ENCODE measurements at regions not wholly inside any gene's neighbourhood (a gene's known extent, or its start where the extent isn't known, plus 50 kb on each side); places are given as distances from the start of the nearest gene placed in this dataset.

DNA sequence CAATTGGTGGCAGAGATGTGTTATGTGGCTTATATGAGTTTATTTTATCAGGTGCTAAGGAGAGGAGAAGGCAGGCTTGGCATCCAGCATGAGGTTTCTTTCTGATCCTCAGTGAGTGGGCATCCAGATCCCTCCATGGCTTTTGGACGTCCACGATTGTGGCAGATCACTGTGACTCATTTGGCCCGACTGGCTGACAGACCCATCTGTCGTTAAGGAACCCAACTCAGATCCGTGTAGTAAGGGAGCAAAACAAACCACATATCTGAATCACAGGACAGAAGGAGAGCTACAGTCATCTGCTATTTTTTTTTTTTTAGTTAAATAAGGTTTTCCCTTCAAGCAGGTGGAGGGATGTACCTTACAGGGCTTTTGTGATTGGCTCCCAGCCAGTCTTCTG is 197.0 kb upstream of the KCNH8 start:
- Histone ChIP-seq H4K91ac (ENCODE audit: insufficient read depth, low read depth, low read length) (no peak overlapping the region), H3K56ac (ENCODE audit: extremely low read depth, insufficient read depth, low read length) (no peak overlapping the region), H2AK5ac (ENCODE audit: low read depth, low read length) (no peak overlapping the region), H2BK15ac (ENCODE audit: low read depth, low read length) (no peak overlapping the region), H3K9me3 (ENCODE audit: control insufficient read depth, insufficient read depth, low read length) (peaks cover 8% of the 10 kb centered on the region), H3K79me1 (ENCODE audit: low read depth in 1 of 2, low read length in 2 of 2) (no peaks in the 10 kb centered on the region), H2BK120ac (ENCODE audit: low read depth, low read length) (no peak overlapping the region), H2AK9ac (replicated peaks; ENCODE audit: low read depth, low read length, poor library complexity) (no peak overlapping the region), H3K4me1 (ENCODE audit: control insufficient read depth, insufficient read depth, low read length) (no peaks in the 10 kb centered on the region), H3K18ac (ENCODE audit: low read depth, low read length) (no peak overlapping the region), H3K36me3 (ENCODE audit: control insufficient read depth, insufficient read depth, low read length) (no peaks in the 10 kb centered on the region), H4K5ac (ENCODE audit: low read depth, low read length) (no peak overlapping the region), H4K20me1 (ENCODE audit: insufficient read depth, low read length) (no peaks in the 10 kb centered on the region), H3K23ac (ENCODE audit: low read depth, low read length) (no peak overlapping the region), H3K27ac (ENCODE audit: insufficient read depth, low read length) (no peak overlapping the region), H3K4me3 (ENCODE audit: insufficient read depth, low read depth, low read length) (no peak overlapping the region), H3K4me2 (ENCODE audit: low read depth, low read length) (no peak overlapping the region), H3K9me1 (ENCODE audit: insufficient read depth, low read length) (no peaks in the 10 kb centered on the region), H3K27me3 (ENCODE audit: control insufficient read depth, insufficient read depth, low read length) (no peaks in the 10 kb centered on the region), H3K14ac (replicated peaks; ENCODE audit: low read depth, low read length) (no peak overlapping the region), H2AFZ (replicated peaks; ENCODE audit: low read length, poor library complexity) (no peak overlapping the region), H2BK20ac (ENCODE audit: low read depth, low read length) (no peak overlapping the region), H4K8ac (ENCODE audit: low read depth in 2 of 2, low read length in 2 of 2) (no peak overlapping the region), H3K9ac (ENCODE audit: low read depth, low read length) (no peak overlapping the region), H2BK5ac (ENCODE audit: low read depth, low read length, poor library complexity, severe bottlenecking) (no peak overlapping the region), H3K4ac (ENCODE audit: low read depth, low read length) (no peak overlapping the region)
- ChIA-PET CTCF (interaction anchor here (0.6 kb wide), 1 partner anchor 221 kb away, joined by 3 read pairs; no protein-coding TSS in a partner anchor), POLR2A (ENCODE audit: unreplicated experiment) (no interaction called here)
- no CpG with 5 or more reads among the region's 5 CpGs for WGBS, 2 experiments (ENCODE audit: extremely low coverage in 2 of 2, insufficient read length in 1 of 2)
- in situ Hi-C loops (cut with MboI; ENCODE audit: low sequenced_read_pairs) (no loop called here), dilution Hi-C loops (cut with HindIII; ENCODE audit: low sequenced_read_pairs, unreplicated experiment) (no loop called here), intact Hi-C loops (cut with micrococcal nuclease) (no loop called here)
- TF ChIP-seq, protein P1, sequence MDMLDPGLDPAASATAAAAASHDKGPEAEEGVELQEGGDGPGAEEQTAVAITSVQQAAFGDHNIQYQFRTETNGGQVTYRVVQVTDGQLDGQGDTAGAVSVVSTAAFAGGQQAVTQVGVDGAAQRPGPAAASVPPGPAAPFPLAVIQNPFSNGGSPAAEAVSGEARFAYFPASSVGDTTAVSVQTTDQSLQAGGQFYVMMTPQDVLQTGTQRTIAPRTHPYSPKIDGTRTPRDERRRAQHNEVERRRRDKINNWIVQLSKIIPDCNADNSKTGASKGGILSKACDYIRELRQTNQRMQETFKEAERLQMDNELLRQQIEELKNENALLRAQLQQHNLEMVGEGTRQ (IDR thresholded peaks at IDR 0.05; ENCODE audit: low read depth, low read length) = no peak
- no peak for TF ChIP-seq RAD21 (IDR thresholded peaks at IDR 0.05; ENCODE audit: low read length)
- no peak for TF ChIP-seq POLR2A (IDR thresholded peaks at IDR 0.05; ENCODE audit: low read depth, low read length)
- DNase-seq (no peak), ATAC-seq (ENCODE audit: low read depth) (no peak)
- BruUV-seq (replicated peaks) = no TSS peak
